HUES48 (cell line): ENCODE measurements at regions not wholly inside any gene's neighbourhood (a gene's known extent, or its start where the extent isn't known, plus 50 kb on each side); places are given as distances from the start of the nearest gene placed in this dataset.
"Not testable (repeated sequence)": the region's sequence is repeated elsewhere in the genome, so short reads cannot be mapped to it uniquely, and the experiment has no call there.

Source experiments
- H3K27ac ChIP-seq: one replicate; pipeline ENCODE4 v1.7.0; 2013; ENCODE audit warnings: low read depth, low read length, inconsistent platforms
- H3K27me3 ChIP-seq: 2 replicates; pipeline ENCODE4 v1.6.1; 2013; ENCODE audit warnings: mild to moderate bottlenecking, low read length; ENCODE audit not compliant: control insufficient read depth, insufficient read depth
- H3K36me3 ChIP-seq: 2 replicates; pipeline ENCODE4 v1.6.1; 2013; ENCODE audit warnings: low read length; ENCODE audit not compliant: control insufficient read depth, insufficient read depth
- H3K4me1 ChIP-seq: 2 replicates; pipeline ENCODE4 v1.6.1; 2013; ENCODE audit warnings: mild to moderate bottlenecking, low read length; ENCODE audit not compliant: control insufficient read depth, insufficient read depth
- H3K4me3 ChIP-seq: 2 replicates; pipeline ENCODE4 v1.5.1; 2013; ENCODE audit warnings: mild to moderate bottlenecking, low read depth, low read length
- H3K9ac ChIP-seq: 2 replicates; pipeline ENCODE4 v1.6.1; 2013; ENCODE audit warnings: mild to moderate bottlenecking, low read depth, low read length, moderate library complexity
- H3K9me3 ChIP-seq: 2 replicates; pipeline ENCODE4 v1.6.1; 2013; ENCODE audit warnings: low read length; ENCODE audit not compliant: control insufficient read depth, insufficient read depth

GRCh38 chr14:19126269-19127051 lies 159.2 kb downstream of the POTEM start:
- H3K36me3 ChIP-seq, H3K4me1 ChIP-seq, H3K27ac ChIP-seq, H3K27me3 ChIP-seq, H3K4me3 ChIP-seq, H3K9ac ChIP-seq: not testable (repeated sequence)
- H3K9me3 ChIP-seq: peaks cover 23% of the 10 kb centered on the region

GRCh38 chr14:19127664-19128435 lies 160.6 kb downstream of the POTEM start:
- not testable (repeated sequence) for H3K36me3 ChIP-seq, H3K27me3 ChIP-seq, H3K4me3 ChIP-seq, H3K27ac ChIP-seq, H3K4me1 ChIP-seq, H3K9ac ChIP-seq
- H3K9me3 ChIP-seq: peaks cover 23% of the 10 kb centered on the region

GRCh38 chr14:19131553-19131952 lies 164.3 kb downstream of the POTEM start:
- peaks cover 13% of the 10 kb centered on the region for H3K9me3 ChIP-seq
- H3K27me3 ChIP-seq, H3K4me1 ChIP-seq, H3K27ac ChIP-seq, H3K4me3 ChIP-seq, H3K36me3 ChIP-seq, H3K9ac ChIP-seq: not testable (repeated sequence)

- H3K9me3 ChIP-seq: peaks cover 11% of the 10 kb centered on the region
- H3K9ac ChIP-seq, H3K27ac ChIP-seq, H3K27me3 ChIP-seq, H3K4me1 ChIP-seq, H3K4me3 ChIP-seq, H3K36me3 ChIP-seq: not testable (repeated sequence)
Measured at GRCh38 chr14:19132013-19132835, 165.0 kb downstream of the POTEM start.

- H3K9me3 ChIP-seq, H3K9ac ChIP-seq, H3K4me3 ChIP-seq, H3K4me1 ChIP-seq, H3K36me3 ChIP-seq, H3K27ac ChIP-seq, H3K27me3 ChIP-seq: not testable (repeated sequence)
Measured at GRCh38 chr14:19132836-19133120, 165.5 kb downstream of the POTEM start.

- H3K9me3 ChIP-seq, H3K4me3 ChIP-seq, H3K4me1 ChIP-seq, H3K36me3 ChIP-seq, H3K27me3 ChIP-seq, H3K27ac ChIP-seq, H3K9ac ChIP-seq: not testable (repeated sequence)
Measured at GRCh38 chr14:19157106-19157709, 190.0 kb downstream of the POTEM start.

- H3K9me3 ChIP-seq: peaks cover 13% of the 10 kb centered on the region
- not testable (repeated sequence) for H3K9ac ChIP-seq, H3K4me3 ChIP-seq, H3K4me1 ChIP-seq, H3K27ac ChIP-seq, H3K27me3 ChIP-seq, H3K36me3 ChIP-seq
Measured at GRCh38 chr14:19158012-19158411, 190.8 kb downstream of the POTEM start.

- H3K4me3 ChIP-seq, H3K27ac ChIP-seq, H3K36me3 ChIP-seq, H3K9ac ChIP-seq, H3K4me1 ChIP-seq, H3K27me3 ChIP-seq: not testable (repeated sequence)
- H3K9me3 ChIP-seq: peaks cover 13% of the 10 kb centered on the region
Measured at GRCh38 chr14:19158588-19158987, 191.4 kb downstream of the POTEM start.

- not testable (repeated sequence) for H3K36me3 ChIP-seq, H3K4me3 ChIP-seq, H3K9ac ChIP-seq, H3K4me1 ChIP-seq, H3K27ac ChIP-seq, H3K27me3 ChIP-seq
- H3K9me3 ChIP-seq: peaks cover 18% of the 10 kb centered on the region
Measured at GRCh38 chr14:19159003-19159625, 191.9 kb downstream of the POTEM start.

- peaks cover 22% of the 10 kb centered on the region for H3K9me3 ChIP-seq
- H3K4me1 ChIP-seq, H3K9ac ChIP-seq, H3K4me3 ChIP-seq, H3K27me3 ChIP-seq, H3K27ac ChIP-seq, H3K36me3 ChIP-seq: not testable (repeated sequence)
Measured at GRCh38 chr14:19160379-19160778, 193.1 kb downstream of the POTEM start.
